ENCODE measurements at regions not wholly inside any gene's neighbourhood (a gene's known extent, or its start where the extent isn't known, plus 50 kb on each side); places are given as distances from the start of the nearest gene placed in this dataset.

GRCh38 chr5:135641734-135642487 lies 63.1 kb upstream of the CXCL14 start:
- Histone ChIP-seq H3K27ac (ENCODE audit: low read depth in 1 of 2, low read length in 1 of 2) (no peak overlapping the region), H3K9me3 (ENCODE audit: control insufficient read depth in 2 of 2, insufficient read depth in 1 of 2, low read length in 1 of 2) (no peaks in the 10 kb centered on the region), H3K27me3 (ENCODE audit: control insufficient read depth in 2 of 2, insufficient read depth in 1 of 2, low read length in 1 of 2) (no peaks in the 10 kb centered on the region), H3K4me3 (ENCODE audit: low read length in 2 of 2) (no peak overlapping the region), H3K4me1 (ENCODE audit: control insufficient read depth in 2 of 2, insufficient read depth in 2 of 2, low read length in 2 of 2) (no peaks in the 10 kb centered on the region), H3K36me3 (ENCODE audit: control insufficient read depth in 2 of 2, insufficient read depth in 2 of 2, low read length in 1 of 2) (no peaks in the 10 kb centered on the region)
- 78% methylated on average over 3 of the region's 3 CpGs for WGBS
- no peak for DNase-seq (ENCODE audit: low read depth in 6 of 9, low spot score in 9 of 9)

DNA sequence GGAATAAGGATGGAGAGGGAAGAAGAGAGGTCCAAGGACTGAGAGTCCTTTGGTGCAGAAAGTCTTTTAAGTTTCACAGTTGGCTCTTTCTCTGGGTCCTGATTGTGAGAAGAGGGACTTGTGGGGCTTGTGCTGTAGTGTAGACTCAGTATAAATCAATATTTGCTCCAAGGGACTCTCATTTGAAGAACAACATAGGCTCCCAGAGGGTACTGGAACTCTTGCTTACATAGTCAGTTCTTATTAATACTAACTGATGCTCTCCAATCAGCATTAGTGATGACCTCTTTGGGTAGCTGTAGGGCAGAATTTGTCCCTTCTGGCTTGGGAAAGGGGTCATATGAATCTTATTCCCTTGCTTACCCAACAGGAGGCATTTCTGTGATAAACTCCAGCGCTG lies 62.5 kb upstream of the CXCL14 start:
- H3K4me3 ChIP-seq (ENCODE audit: low read length in 2 of 2) = no peak overlapping the region
- no peaks in the 10 kb centered on the region for H3K4me1 ChIP-seq (ENCODE audit: control insufficient read depth in 2 of 2, insufficient read depth in 2 of 2, low read length in 2 of 2)
- no peak for DNase-seq (ENCODE audit: low read depth in 6 of 9, low spot score in 9 of 9)
- H3K9me3 ChIP-seq (ENCODE audit: control insufficient read depth in 2 of 2, insufficient read depth in 1 of 2, low read length in 1 of 2) = no peaks in the 10 kb centered on the region
- H3K27ac ChIP-seq (ENCODE audit: low read depth in 1 of 2, low read length in 1 of 2) = no peak overlapping the region
- H3K27me3 ChIP-seq (ENCODE audit: control insufficient read depth in 2 of 2, insufficient read depth in 1 of 2, low read length in 1 of 2) = no peaks in the 10 kb centered on the region
- 93% methylated on average over 1 of the region's 1 CpG for WGBS
- H3K36me3 ChIP-seq (ENCODE audit: control insufficient read depth in 2 of 2, insufficient read depth in 2 of 2, low read length in 1 of 2) = no peaks in the 10 kb centered on the region

- DNase-seq (ENCODE audit: low read depth in 6 of 9, low spot score in 9 of 9) = no peak
- Histone ChIP-seq H3K4me3 (ENCODE audit: low read length in 2 of 2) (no peak overlapping the region), H3K9me3 (ENCODE audit: control insufficient read depth in 2 of 2, insufficient read depth in 1 of 2, low read length in 1 of 2) (no peaks in the 10 kb centered on the region), H3K27me3 (ENCODE audit: control insufficient read depth in 2 of 2, insufficient read depth in 1 of 2, low read length in 1 of 2) (no peaks in the 10 kb centered on the region), H3K27ac (ENCODE audit: low read depth in 1 of 2, low read length in 1 of 2) (no peak overlapping the region), H3K36me3 (ENCODE audit: control insufficient read depth in 2 of 2, insufficient read depth in 2 of 2, low read length in 1 of 2) (no peaks in the 10 kb centered on the region), H3K4me1 (ENCODE audit: control insufficient read depth in 2 of 2, insufficient read depth in 2 of 2, low read length in 2 of 2) (no peaks in the 10 kb centered on the region)
- WGBS = 85% methylated on average over 5 of the region's 5 CpGs
Observed at GRCh38 chr5:135635451-135635850, 56.7 kb upstream of the CXCL14 start.

DNA sequence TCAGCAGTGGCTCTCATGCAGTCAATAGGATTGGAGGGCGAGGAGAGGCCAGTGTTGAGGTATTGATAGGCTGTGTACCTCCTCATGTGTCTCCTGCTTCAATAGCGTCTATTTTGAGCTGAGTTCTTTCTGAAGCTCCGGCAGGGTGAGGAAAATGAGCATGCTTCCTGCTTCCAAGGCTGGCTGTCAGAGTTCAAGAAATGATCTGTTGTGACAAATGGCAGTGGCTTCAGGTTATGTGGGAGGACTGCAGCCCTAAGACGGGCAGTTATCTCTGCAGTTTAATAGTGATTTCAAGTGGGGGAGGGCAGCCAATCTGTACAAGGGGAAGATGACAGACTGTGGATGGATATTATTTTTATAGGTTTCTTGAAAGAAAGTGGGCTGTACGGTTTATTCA lies 54.0 kb upstream of the CXCL14 start:
- H3K27me3 ChIP-seq (ENCODE audit: control insufficient read depth in 2 of 2, insufficient read depth in 1 of 2, low read length in 1 of 2) = no peaks in the 10 kb centered on the region
- H3K4me3 ChIP-seq (ENCODE audit: low read length in 2 of 2) = no peak overlapping the region
- DNase-seq (ENCODE audit: low read depth in 6 of 9, low spot score in 9 of 9) = no peak
- no peak overlapping the region for H3K27ac ChIP-seq (ENCODE audit: low read depth in 1 of 2, low read length in 1 of 2)
- no peaks in the 10 kb centered on the region for H3K4me1 ChIP-seq (ENCODE audit: control insufficient read depth in 2 of 2, insufficient read depth in 2 of 2, low read length in 2 of 2)
- no peaks in the 10 kb centered on the region for H3K9me3 ChIP-seq (ENCODE audit: control insufficient read depth in 2 of 2, insufficient read depth in 1 of 2, low read length in 1 of 2)
- 82% methylated on average over 5 of the region's 5 CpGs for WGBS
- no peaks in the 10 kb centered on the region for H3K36me3 ChIP-seq (ENCODE audit: control insufficient read depth in 2 of 2, insufficient read depth in 2 of 2, low read length in 1 of 2)

- DNase-seq (ENCODE audit: low read depth in 6 of 9, low spot score in 9 of 9) = no peak
- Histone ChIP-seq H3K27ac (ENCODE audit: low read depth in 1 of 2, low read length in 1 of 2) (no peak overlapping the region), H3K4me1 (ENCODE audit: control insufficient read depth in 2 of 2, insufficient read depth in 2 of 2, low read length in 2 of 2) (no peaks in the 10 kb centered on the region), H3K36me3 (ENCODE audit: control insufficient read depth in 2 of 2, insufficient read depth in 2 of 2, low read length in 1 of 2) (no peaks in the 10 kb centered on the region), H3K4me3 (ENCODE audit: low read length in 2 of 2) (no peak overlapping the region), H3K27me3 (ENCODE audit: control insufficient read depth in 2 of 2, insufficient read depth in 1 of 2, low read length in 1 of 2) (no peaks in the 10 kb centered on the region), H3K9me3 (ENCODE audit: control insufficient read depth in 2 of 2, insufficient read depth in 1 of 2, low read length in 1 of 2) (no peaks in the 10 kb centered on the region)
- 94% methylated on average over 3 of the region's 3 CpGs for WGBS
Observed at GRCh38 chr5:135631391-135631790, 52.6 kb upstream of the CXCL14 start.

- no peak overlapping the region for H3K4me3 ChIP-seq (ENCODE audit: low read length in 2 of 2)
- no peaks in the 10 kb centered on the region for H3K9me3 ChIP-seq (ENCODE audit: control insufficient read depth in 2 of 2, insufficient read depth in 1 of 2, low read length in 1 of 2)
- H3K4me1 ChIP-seq (ENCODE audit: control insufficient read depth in 2 of 2, insufficient read depth in 2 of 2, low read length in 2 of 2) = no peaks in the 10 kb centered on the region
- no peak overlapping the region for H3K27ac ChIP-seq (ENCODE audit: low read depth in 1 of 2, low read length in 1 of 2)
- DNase-seq (ENCODE audit: low read depth in 6 of 9, low spot score in 9 of 9) = no peak
- no peaks in the 10 kb centered on the region for H3K27me3 ChIP-seq (ENCODE audit: control insufficient read depth in 2 of 2, insufficient read depth in 1 of 2, low read length in 1 of 2)
- H3K36me3 ChIP-seq (ENCODE audit: control insufficient read depth in 2 of 2, insufficient read depth in 2 of 2, low read length in 1 of 2) = no peaks in the 10 kb centered on the region
- 94% methylated on average over 4 of the region's 4 CpGs for WGBS
Observed at GRCh38 chr5:135629666-135630065, 50.9 kb upstream of the CXCL14 start.

DNA sequence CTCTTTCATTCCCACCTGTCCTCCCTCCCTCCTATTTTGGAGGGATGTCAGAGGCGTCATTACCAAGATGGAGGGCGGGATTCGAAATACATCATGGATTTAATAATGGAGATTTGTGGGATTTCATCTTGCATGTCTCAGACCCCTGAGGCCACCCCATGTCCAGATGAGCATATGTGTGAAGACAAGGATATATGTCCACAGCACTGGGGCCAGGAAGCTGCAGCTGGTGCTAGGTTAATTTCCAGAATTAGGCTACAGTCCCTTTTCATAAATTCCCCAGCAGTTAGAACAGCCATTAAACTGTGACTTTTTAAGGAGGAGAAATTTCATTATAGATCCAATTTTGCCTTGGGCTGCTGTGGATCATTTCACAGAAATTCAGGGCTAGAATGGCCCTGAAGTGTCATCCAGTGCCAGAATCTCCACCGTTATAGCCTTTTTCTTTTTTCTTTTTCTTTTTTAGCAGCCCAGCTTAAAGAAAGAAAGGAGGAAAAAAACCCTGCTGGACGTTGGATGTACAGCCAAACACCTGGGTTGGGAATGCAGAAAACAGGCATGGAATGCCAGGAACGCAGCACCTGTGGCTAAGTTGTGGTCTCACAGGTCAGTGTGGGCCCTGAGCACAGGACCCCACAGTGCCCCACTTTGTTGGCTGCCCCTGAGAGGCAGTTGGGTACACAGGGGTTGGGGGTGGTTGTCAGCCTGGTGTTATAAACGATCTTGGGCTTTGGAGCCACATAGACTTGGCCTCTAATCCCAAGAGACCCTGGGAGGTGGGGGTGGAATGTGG lies 50.2 kb upstream of the CXCL14 start:
- no peaks in the 10 kb centered on the region for H3K4me1 ChIP-seq (ENCODE audit: control insufficient read depth in 2 of 2, insufficient read depth in 2 of 2, low read length in 2 of 2)
- H3K36me3 ChIP-seq (ENCODE audit: control insufficient read depth in 2 of 2, insufficient read depth in 2 of 2, low read length in 1 of 2) = no peaks in the 10 kb centered on the region
- H3K4me3 ChIP-seq (ENCODE audit: low read length in 2 of 2) = no peak overlapping the region
- H3K27me3 ChIP-seq (ENCODE audit: control insufficient read depth in 2 of 2, insufficient read depth in 1 of 2, low read length in 1 of 2) = no peaks in the 10 kb centered on the region
- H3K9me3 ChIP-seq (ENCODE audit: control insufficient read depth in 2 of 2, insufficient read depth in 1 of 2, low read length in 1 of 2) = no peaks in the 10 kb centered on the region
- DNase-seq (ENCODE audit: low read depth in 6 of 9, low spot score in 9 of 9) = no peak
- 85% methylated on average over 7 of the region's 7 CpGs for WGBS
- no peak overlapping the region for H3K27ac ChIP-seq (ENCODE audit: low read depth in 1 of 2, low read length in 1 of 2)
